GM19372 (cell line): ENCODE measurements at regions not wholly inside any gene's neighbourhood (a gene's known extent, or its start where the extent isn't known, plus 50 kb on each side); places are given as distances from the start of the nearest gene placed in this dataset.
"Not testable (repeated sequence)": the region's sequence is repeated elsewhere in the genome, so short reads cannot be mapped to it uniquely, and the experiment has no call there.

Experiments
- ATAC-seq: cut with Tn5 transposase; IDR thresholded peaks from one replicate; pipeline ENCODE4 v1.9.1; 2021; ENCODE audit warnings: mild to moderate bottlenecking, low read depth, moderate library complexity; ENCODE audit not compliant: unreplicated experiment

GRCh38 chr5:154593796-154594195, 115.8 kb upstream of the HAND1 start:
- no peak for ATAC-seq

DNA sequence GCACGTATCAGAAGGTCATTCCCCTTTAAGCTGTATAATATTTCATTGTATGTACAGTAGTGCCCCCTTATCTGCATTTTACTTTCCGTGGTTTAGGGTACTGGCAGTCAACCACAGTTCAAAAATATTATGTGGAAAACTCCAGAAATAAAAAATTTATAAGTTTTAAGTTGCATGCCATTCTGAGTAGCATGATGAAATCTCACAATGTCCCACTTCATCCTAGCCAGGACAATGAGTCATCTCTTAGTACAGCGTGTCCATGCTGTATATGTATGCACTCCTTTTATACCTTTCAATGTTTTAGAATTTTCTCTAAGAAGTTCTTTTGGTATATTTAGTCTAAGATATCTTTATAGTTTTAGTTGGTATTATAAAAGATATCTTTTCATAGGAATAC, 115.0 kb upstream of the HAND1 start:
- ATAC-seq = no peak

GRCh38 chr5:154590093-154590724, 112.2 kb upstream of the HAND1 start:
- ATAC-seq = no peak

DNA sequence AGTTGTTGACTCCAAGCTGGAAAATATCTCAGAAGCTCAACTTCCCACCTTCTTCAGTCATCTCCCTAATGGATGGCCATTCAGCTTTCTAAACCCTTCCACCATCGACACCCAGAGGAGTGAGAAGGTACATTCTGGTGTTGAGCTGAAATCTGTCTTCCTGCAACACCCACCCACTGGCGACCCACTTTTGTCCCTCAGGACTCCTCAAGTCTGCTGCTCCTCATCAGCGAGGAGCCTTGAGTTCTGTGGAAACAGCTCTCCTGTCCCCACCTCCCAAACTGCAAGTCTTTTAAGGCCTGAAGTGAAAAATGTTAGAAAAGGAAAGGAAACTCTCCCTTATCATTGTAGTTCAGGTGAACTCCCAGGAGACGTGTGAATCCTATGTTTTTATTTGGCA, 111.5 kb upstream of the HAND1 start:
- no peak for ATAC-seq

DNA sequence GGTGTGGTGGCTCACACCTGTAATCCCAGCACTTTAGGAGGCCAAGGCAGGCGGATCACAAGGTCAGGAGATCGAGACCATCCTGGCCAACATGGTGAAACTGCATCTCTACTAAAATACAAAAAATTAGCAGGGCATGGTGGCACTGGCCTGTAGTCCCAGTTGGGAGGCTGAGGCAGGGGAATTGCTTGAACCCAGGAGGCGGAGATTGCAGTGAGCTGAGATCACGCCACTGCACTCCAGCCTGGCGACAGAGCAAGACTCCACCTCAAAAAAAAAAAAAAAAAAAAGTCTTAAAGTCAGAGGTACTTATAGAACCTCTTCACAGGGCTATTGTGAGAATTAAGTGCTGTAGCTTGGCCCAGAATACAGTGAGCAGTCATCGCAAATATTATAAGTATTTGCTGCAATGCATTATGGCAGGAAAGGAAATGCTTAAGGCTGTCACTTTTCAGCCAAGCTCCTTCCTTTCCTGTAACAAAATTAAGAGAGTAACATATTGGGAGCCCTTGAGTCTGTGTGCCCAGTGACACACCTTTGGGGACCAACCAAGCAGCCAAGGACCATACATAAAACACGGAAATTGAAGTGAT, 110.9 kb upstream of the HAND1 start:
- ATAC-seq = not testable (repeated sequence)

DNA sequence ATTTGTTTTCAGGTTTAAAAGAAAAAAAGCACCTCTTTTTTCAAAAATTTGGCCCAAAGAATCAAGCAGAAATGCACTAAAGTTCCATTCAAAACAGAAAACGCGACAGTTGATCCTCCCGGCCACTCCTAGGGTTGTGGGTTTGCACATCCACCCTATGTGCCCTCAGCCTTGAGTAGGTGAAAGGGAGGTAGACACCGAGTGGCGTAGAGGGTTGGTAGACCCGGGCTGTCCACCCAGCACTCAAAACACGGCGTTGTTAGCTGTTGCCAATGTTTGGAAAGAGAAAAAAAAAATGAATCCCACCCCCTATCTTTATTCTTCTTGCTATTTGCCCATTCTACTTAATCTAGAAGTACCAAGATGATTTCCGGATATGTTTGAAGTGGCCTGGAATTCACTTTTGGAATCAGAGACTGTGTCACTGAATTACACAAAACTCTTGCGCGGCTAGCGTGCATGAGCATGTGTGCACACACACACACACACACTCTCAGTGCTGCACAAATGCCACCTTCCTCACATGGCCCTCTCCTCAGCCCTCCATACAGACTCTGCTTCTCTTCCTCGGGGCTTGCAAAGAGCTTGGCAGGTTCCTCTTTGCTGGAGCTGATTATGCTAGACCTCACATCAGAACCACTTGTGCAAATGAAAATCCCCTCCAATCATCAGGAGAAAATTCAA, 110.2 kb upstream of the HAND1 start:
- ATAC-seq = no peak

DNA sequence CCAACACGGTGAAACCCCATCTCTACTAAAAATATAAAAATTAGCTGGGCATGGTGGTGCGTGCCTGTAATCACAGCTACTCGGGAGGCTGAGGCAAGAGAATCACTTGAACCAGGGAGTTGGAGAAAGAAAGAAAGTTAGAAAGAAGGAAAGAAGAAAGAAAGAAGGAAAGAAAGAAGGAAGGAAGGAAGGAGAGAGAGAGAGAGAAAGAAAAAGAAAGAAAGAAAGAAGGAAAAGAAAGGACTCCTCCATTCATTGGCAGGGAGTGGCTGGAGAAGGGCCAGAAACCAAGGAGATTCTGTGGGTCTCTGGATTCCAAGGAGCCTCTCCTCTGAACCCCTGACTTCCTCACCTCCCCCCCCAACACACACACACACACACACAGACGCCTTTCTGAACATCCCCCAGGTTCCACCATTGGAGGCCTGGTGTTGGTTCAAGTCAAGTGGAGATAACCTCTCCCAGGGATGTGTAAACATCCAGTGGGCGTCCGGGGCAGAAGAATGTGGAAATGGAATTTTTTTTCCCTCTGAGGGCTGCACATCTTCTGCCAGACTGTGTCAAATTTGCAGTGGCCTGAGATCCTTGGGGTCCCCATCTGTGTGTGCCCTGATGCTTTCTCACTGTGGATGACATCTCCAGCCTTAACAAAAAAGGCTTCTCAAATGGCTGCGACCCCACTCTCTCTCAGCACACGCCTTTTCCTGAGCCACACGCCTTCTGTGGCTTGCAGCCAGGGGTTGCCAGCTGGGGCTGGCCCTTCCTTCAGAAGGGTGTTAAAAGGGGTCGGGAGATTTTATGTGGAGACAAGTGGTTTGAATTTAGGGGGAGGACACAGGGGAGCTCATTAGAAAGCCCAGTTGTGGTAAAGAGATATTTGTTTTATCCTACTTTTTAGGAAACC, 109.3 kb upstream of the HAND1 start:
- no peak for ATAC-seq

DNA sequence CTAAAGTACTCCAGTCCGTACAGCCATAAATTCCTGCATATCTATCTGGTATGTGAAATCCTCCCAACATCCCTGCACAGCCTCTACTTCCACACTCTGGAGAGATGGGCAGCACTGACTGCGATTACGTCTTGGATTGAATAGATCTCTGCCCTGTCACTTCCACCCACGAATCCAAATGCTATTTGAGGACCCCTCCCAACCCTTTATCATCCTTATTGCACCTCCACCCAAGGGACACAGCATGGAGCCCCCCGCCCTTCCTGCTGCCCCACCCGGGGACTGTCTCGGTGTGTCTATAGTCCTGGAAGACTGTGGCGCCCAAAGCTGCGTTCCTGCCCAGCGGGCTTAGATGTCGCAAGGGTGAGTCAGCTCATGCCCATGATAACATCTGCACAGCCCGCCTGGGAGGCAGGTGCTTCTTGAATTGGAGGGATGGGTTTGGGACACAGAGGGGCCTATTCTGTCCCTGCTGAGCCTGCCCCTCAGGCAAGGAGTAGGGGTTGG, 105.7 kb upstream of the HAND1 start:
- no peak for ATAC-seq

- ATAC-seq = no peak
These were observed 102.4 kb upstream of the HAND1 start for GRCh38 chr5:154580422-154580821.

DNA sequence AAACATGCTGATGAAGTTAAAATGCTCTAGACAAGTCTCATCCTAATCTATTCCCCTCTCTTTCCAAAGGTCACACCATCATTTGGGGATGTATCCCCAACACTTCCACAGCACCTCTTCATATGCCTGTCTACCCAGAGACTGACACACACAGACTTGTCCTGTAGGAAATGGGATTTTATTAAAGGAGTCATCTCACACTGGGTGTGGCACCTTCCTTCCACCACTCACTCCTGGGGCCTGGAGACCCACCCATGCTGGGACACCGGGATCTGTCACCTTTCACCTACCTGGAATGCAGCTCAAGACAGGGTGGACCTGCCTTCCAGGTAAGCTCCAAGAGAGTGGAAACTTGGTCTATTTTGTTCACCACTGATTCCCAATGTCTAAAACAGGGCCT, 99.4 kb upstream of the HAND1 start:
- ATAC-seq = no peak

DNA sequence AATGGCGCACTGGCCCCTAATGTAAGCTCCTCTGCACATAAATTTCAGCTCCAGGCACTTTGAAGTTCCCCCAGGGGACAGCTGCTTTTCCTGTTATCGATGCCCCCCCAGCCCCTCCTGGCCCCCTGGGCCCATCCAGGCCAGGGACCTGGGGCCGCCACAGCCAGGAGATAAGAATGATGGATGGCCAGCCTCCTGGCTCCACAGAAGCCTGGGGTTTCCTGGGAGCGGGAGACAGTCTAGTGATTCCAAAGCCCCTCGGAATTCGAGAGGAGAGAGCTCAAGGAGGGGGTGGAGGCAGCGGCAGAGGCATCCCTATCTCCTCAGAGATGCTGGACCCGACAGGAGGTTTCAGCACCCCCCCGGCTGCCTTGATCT, 98.4 kb upstream of the HAND1 start:
- ATAC-seq = no peak

DNA sequence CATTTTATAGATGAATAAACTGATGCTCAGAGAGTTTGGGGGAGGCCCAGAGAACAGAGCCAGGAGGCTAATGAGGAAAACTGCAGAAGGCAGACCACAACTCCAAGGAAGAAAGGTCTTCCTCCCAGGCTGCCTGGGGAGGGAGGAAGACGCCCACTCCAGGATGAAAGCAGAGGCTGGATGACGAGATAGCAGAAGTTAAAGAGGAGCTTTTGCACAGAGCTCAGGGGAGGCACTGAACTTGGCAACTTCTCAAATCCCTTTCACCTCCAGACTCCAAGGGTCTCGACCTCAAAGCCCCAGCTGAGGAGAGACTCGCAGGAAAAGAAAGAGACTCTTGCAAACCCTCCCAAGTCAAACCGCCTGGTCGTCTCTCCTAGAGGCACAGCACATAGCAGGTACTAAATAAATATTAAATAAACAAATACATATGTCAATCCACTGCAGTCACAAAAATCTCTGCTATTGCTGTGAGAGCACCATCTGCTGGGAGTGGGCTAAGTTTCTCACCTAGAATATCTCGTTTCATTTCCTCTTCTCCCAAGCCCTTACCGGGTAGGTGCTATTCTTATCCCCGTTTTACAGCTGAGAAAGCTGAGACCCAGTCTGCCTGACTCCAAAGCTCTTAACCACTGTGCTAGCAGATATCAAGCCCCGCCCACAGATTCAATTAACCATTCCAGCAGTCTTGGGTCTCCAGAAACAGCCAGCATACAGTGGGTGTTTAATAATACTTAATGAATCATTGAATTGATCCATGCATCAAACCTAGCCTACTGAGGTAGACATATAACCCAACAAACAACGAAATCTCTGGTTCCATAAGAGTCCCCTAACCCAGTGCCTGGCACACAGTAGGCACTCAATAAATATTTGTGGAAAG, 97.8 kb upstream of the HAND1 start:
- peak; percentile 92 for ATAC-seq

- ATAC-seq = no peak
These were observed 95.0 kb upstream of the HAND1 start for GRCh38 chr5:154573011-154573410.

GRCh38 chr5:154571325-154572035, 93.5 kb upstream of the HAND1 start:
- ATAC-seq = no peak

GRCh38 chr5:154570572-154571324, 92.7 kb upstream of the HAND1 start:
- ATAC-seq = no peak

DNA sequence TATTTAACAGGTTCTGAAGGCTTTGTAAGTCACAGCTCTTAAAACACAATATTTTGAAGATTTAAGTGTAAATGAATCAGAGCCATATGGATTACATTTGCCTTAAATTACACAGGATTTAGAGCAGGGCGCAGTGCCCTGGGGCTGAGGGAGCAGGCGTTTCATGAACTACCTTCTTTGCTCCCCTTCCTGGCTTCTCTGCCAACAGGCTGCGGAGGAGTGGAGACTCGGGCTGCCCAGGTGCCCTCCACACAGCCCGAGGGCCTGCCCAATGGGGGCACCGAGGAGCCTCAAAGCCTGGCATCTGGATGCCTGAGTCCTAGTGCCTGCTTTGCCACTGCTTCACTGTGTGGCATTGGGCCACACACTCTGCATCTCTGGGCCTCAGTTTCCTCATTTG, 90.6 kb upstream of the HAND1 start:
- ATAC-seq = no peak

GRCh38 chr5:154567155-154567554, 89.1 kb upstream of the HAND1 start:
- no peak for ATAC-seq

- no peak for ATAC-seq
These were observed 88.2 kb upstream of the HAND1 start for GRCh38 chr5:154566146-154566680.
